IMR-90 (cell line): ENCODE measurements at regions not wholly inside any gene's neighbourhood (a gene's known extent, or its start where the extent isn't known, plus 50 kb on each side); places are given as distances from the start of the nearest gene placed in this dataset.

Experiments used
- ATAC-seq: fragments of 200-7000 bp; cut with Tn5 transposase; 2 replicates; pipeline ENCODE4 v1.9.1; 2020; ENCODE audit warnings: low read depth, mild to moderate bottlenecking, moderate library complexity
- BruUV-seq: library from RNA; stranded (reverse); fragments of 400-500 nt; replicated peaks from 2 replicates; lab custom pipeline; 2021; lab: Mats Ljungman, UMichigan
- CTCF ChIA-PET: fragments of 300-600 bp; formaldehyde crosslinking; extraction: SDS; loops from one replicate; lab custom pipeline; 2021; ENCODE audit warnings: antibody characterized with exemption; lab: Yijun Ruan, JAX
- POLR2A ChIA-PET: fragments of 300-600 bp; sonication (Branson Sonifier 250); formaldehyde crosslinking; loops from one replicate; lab custom pipeline; 2022; ENCODE audit warnings: antibody characterized with exemption; ENCODE audit not compliant: unreplicated experiment; lab: Charles Lee
- DNase-seq: peaks from one replicate; pipeline ENCODE4 v3.0.0; 2013
- H2AFZ ChIP-seq: replicated peaks from 2 replicates; pipeline ENCODE3; 2013; ENCODE audit warnings: low read length, mild to moderate bottlenecking; ENCODE audit not compliant: poor library complexity
- H2AK5ac ChIP-seq: 2 replicates; pipeline ENCODE4 v1.6.1; 2013; ENCODE audit warnings: low read depth, low read length, inconsistent platforms
- H2AK9ac ChIP-seq: replicated peaks from 2 replicates; pipeline ENCODE3; 2013; ENCODE audit warnings: mild to moderate bottlenecking, low read depth, low read length, moderate library complexity; ENCODE audit not compliant: poor library complexity
- H2BK120ac ChIP-seq: 2 replicates; pipeline ENCODE4 v1.6.1; 2013; ENCODE audit warnings: low read depth, low read length, inconsistent platforms
- H2BK15ac ChIP-seq: 3 replicates; pipeline ENCODE4 v1.6.1; 2013; ENCODE audit warnings: low read depth, low read length, inconsistent platforms
- H2BK20ac ChIP-seq: 2 replicates; pipeline ENCODE4 v1.6.1; 2013; ENCODE audit warnings: low read depth, mild to moderate bottlenecking, inconsistent platforms, low read length, moderate library complexity
- H2BK5ac ChIP-seq: 2 replicates; pipeline ENCODE4 v1.6.1; 2013; ENCODE audit warnings: mild to moderate bottlenecking, low read depth, low read length, inconsistent platforms; ENCODE audit not compliant: poor library complexity, severe bottlenecking
- H3K14ac ChIP-seq: replicated peaks from 2 replicates; pipeline ENCODE4 v1.6.1; 2013; ENCODE audit warnings: low read depth, low read length, inconsistent platforms
- H3K18ac ChIP-seq: 2 replicates; pipeline ENCODE4 v1.6.1; 2013; ENCODE audit warnings: low read depth, low read length, control low read depth
- H3K23ac ChIP-seq: 2 replicates; pipeline ENCODE4 v1.6.1; 2013; ENCODE audit warnings: low read depth, low read length, inconsistent platforms
- H3K27ac ChIP-seq: 2 replicates; pipeline ENCODE4 v1.5.1; 2013; ENCODE audit warnings: mild to moderate bottlenecking, control low read depth, low read length; ENCODE audit not compliant: insufficient read depth
- H3K27me3 ChIP-seq: 2 replicates; pipeline ENCODE4 v1.6.1; 2013; ENCODE audit warnings: low read length; ENCODE audit not compliant: control insufficient read depth, insufficient read depth
- H3K36me3 ChIP-seq: 2 replicates; pipeline ENCODE4 v1.6.1; 2013; ENCODE audit warnings: low read length, mixed read lengths; ENCODE audit not compliant: control insufficient read depth, insufficient read depth
- H3K4ac ChIP-seq: 2 replicates; pipeline ENCODE4 v1.6.1; 2013; ENCODE audit warnings: low read depth, low read length, inconsistent platforms
- H3K4me1 ChIP-seq: 2 replicates; pipeline ENCODE4 v1.6.1; 2013; ENCODE audit warnings: low read length, mixed read lengths; ENCODE audit not compliant: control insufficient read depth, insufficient read depth
- H3K4me2 ChIP-seq: 2 replicates; pipeline ENCODE4 v1.6.1; 2013; ENCODE audit warnings: low read depth, mild to moderate bottlenecking, control low read depth, low read length, moderate library complexity
- H3K4me3 ChIP-seq: 2 replicates; pipeline ENCODE4 v1.5.1; 2013; ENCODE audit warnings: low read depth, mild to moderate bottlenecking, control low read depth, low read length, moderate library complexity; ENCODE audit not compliant: insufficient read depth
- H3K56ac ChIP-seq: 2 replicates; pipeline ENCODE4 v1.6.1; 2013; ENCODE audit warnings: low read length, inconsistent platforms; ENCODE audit not compliant: insufficient read depth; ENCODE audit errors: extremely low read depth
- H3K79me1 ChIP-seq, 2 experiments: 2 replicates each; pipeline ENCODE4 v1.6.1; 2013; ENCODE audit warnings: low read length in 2 of 2, inconsistent platforms in 1 of 2, low read depth in 1 of 2
- H3K9ac ChIP-seq: 2 replicates; pipeline ENCODE4 v1.6.1; 2013; ENCODE audit warnings: low read depth, low read length, control low read depth
- H3K9me1 ChIP-seq: 2 replicates; pipeline ENCODE4 v1.6.1; 2013; ENCODE audit warnings: low read length, inconsistent platforms; ENCODE audit not compliant: insufficient read depth
- H3K9me3 ChIP-seq: 2 replicates; pipeline ENCODE4 v1.6.1; 2013; ENCODE audit warnings: low read length; ENCODE audit not compliant: control insufficient read depth, insufficient read depth
- H4K20me1 ChIP-seq: 2 replicates; pipeline ENCODE4 v1.6.1; 2013; ENCODE audit warnings: low read length, inconsistent platforms; ENCODE audit not compliant: insufficient read depth
- H4K5ac ChIP-seq: 2 replicates; pipeline ENCODE4 v1.6.1; 2013; ENCODE audit warnings: mild to moderate bottlenecking, low read depth, low read length, control low read depth
- H4K8ac ChIP-seq, 2 experiments: 2 replicates each; pipeline ENCODE4 v1.6.1; 2013; ENCODE audit warnings: low read depth in 2 of 2, low read length in 2 of 2, control low read depth in 1 of 2, inconsistent platforms in 1 of 2
- H4K91ac ChIP-seq: 2 replicates; pipeline ENCODE4 v1.6.1; 2013; ENCODE audit warnings: low read depth, low read length, inconsistent platforms; ENCODE audit not compliant: insufficient read depth
- RFX5 ChIP-seq: IDR thresholded peaks from 2 replicates; pipeline ENCODE4 v1.8.0; 2012; ENCODE audit warnings: low read depth, mild to moderate bottlenecking, low read length, moderate library complexity
- WGBS, 2 experiments: methylation state at CpG; one replicate each; pipeline versions ENCODE4 v1.1.5 to v1.1.7; 2013; ENCODE audit warnings: missing lambda C conversion rate in 2 of 2; ENCODE audit not compliant: insufficient read length in 1 of 2; ENCODE audit errors: extremely low coverage in 2 of 2; 5-methylcytosine and 5-hydroxymethylcytosine counted together
- dilution Hi-C: fragments of 300-500 bp; cut with HindIII; formaldehyde crosslinking; loops from one replicate; pipeline ENCODE4 v1.14.3; 2018; ENCODE audit warnings: low sequenced_read_pairs; ENCODE audit not compliant: unreplicated experiment
- in situ Hi-C: fragments of 300-500 bp; cut with MboI; formaldehyde crosslinking; loops from 3 replicates; pipeline ENCODE4 v1.14.3; 2019; ENCODE audit warnings: low sequenced_read_pairs, inconsistent platforms, mixed read lengths
- intact Hi-C: fragments of 100-400 bp; cut with micrococcal nuclease; formaldehyde crosslinking; loops from 2 replicates; pipeline ENCODE4 v1.10.0; 2022

DNA sequence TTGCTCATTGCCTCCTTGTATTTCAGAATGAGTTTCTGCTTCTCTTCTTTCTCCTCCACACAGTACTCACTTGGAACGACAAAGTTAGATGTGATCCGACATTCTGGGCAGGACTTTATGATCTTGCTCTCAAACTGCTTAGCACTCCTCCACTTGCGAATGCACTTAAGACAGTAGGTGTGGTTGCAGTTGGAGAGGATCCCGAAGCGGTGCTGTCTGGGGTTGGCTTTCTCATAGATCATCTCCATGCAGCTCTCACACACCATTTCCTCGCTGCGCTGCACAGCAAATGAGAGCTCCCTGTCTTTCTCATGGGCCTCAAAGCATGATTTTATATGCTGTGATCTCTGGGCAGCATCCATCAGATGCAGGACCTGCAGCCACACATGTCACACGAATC is 245.7 kb downstream of the C12orf50 start:
- ChIA-PET POLR2A (no interaction called here), CTCF (interaction anchor here (0.6 kb wide), 1 partner anchor 52 kb away, joined by 3 read pairs; no protein-coding TSS in a partner anchor)
- H3K27ac ChIP-seq = no peak overlapping the region
- H3K9ac ChIP-seq = no peak overlapping the region
- H3K18ac ChIP-seq = no peak overlapping the region
- H2AK9ac ChIP-seq = no peak overlapping the region
- H2AFZ ChIP-seq = peak overlapping the region; percentile 21
- intact Hi-C loops (no loop called here), in situ Hi-C loops (no loop called here), dilution Hi-C loops (no loop called here)
- BruUV-seq = no TSS peak
- H2AK5ac ChIP-seq = 0 out of 2 replicates have a peak overlapping the region, but pooled peaks have one; percentile 39
- H2BK120ac ChIP-seq = no peak overlapping the region
- 0 out of 2 replicates have a peak, but pooled peaks cover 5% of the 10 kb centered on the region for H3K9me1 ChIP-seq
- peaks cover 4% of the 10 kb centered on the region; the same call in 1 of the 2 replicates for H3K4me1 ChIP-seq
- no peak overlapping the region for H2BK15ac ChIP-seq
- no peaks in the 10 kb centered on the region for H3K27me3 ChIP-seq
- no peak overlapping the region for H2BK20ac ChIP-seq
- no peak overlapping the region for H2BK5ac ChIP-seq
- H3K23ac ChIP-seq = no peak overlapping the region
- 0 out of 2 replicates have a peak overlapping the region, but pooled peaks have one; percentile 2 for H3K4ac ChIP-seq
- H4K20me1 ChIP-seq = no peaks in the 10 kb centered on the region
- H3K79me1 ChIP-seq = no peaks in the 10 kb centered on the region
- H3K36me3 ChIP-seq = no peaks in the 10 kb centered on the region
- no peak for TF ChIP-seq RFX5
- H4K91ac ChIP-seq = peak overlapping the region; percentile 47
- no peak overlapping the region for H4K8ac ChIP-seq
- H3K4me2 ChIP-seq = no peak overlapping the region
- 100% methylated on average over 1 of the region's 8 CpGs; no CpG with 5 or more reads in 1 of the 2 experiments for WGBS, 2 experiments
- no peak overlapping the region for H3K56ac ChIP-seq
- no peak for DNase-seq
- no peak overlapping the region for H3K14ac ChIP-seq
- H4K5ac ChIP-seq = no peak overlapping the region
- ATAC-seq = no peak
- H3K9me3 ChIP-seq = no peaks in the 10 kb centered on the region
- no peak overlapping the region for H3K4me3 ChIP-seq
